Left ventricle myocardium inferior (tissue), 1 donor: ENCODE measurements at regions not wholly inside any gene's neighbourhood (a gene's known extent, or its start where the extent isn't known, plus 50 kb on each side); places are given as distances from the start of the nearest gene placed in this dataset.
"Not testable (repeated sequence)": the region's sequence is repeated elsewhere in the genome, so short reads cannot be mapped to it uniquely, and the experiment has no call there.

Source experiments
- DNase-seq: peaks from one replicate; pipeline ENCODE4 v3.0.0-alpha.2; 2020
- H3K27ac ChIP-seq: fragments of 200-600 bp; replicated peaks from 2 replicates; pipeline ENCODE4 v1.8.0; 2021
- H3K27me3 ChIP-seq: fragments of 200-600 bp; 2 replicates; pipeline ENCODE4 v1.8.0; 2021; ENCODE audit warnings: low read depth
- H3K36me3 ChIP-seq: fragments of 200-600 bp; 2 replicates; pipeline ENCODE4 v1.8.0; 2021
- H3K4me1 ChIP-seq: fragments of 200-600 bp; 2 replicates; pipeline ENCODE4 v1.8.0; 2021
- H3K4me3 ChIP-seq: fragments of 200-600 bp; 2 replicates; pipeline ENCODE4 v1.8.0; 2021; ENCODE audit warnings: mild to moderate bottlenecking, moderate library complexity
- H3K9me3 ChIP-seq: fragments of 200-600 bp; replicated peaks from 2 replicates; pipeline ENCODE4 v1.8.0; 2021
- CTCF ChIP-seq: fragments of 200-600 bp; IDR thresholded peaks from 2 replicates; pipeline ENCODE4 v1.8.0; 2021; ENCODE audit warnings: antibody characterized with exemption, mild to moderate bottlenecking, borderline replicate concordance
- intact Hi-C: fragments of 100-400 bp; cut with micrococcal nuclease; formaldehyde crosslinking; loops from one replicate; pipeline ENCODE4 v1.11.0; 2022
- donor health status: DM: no; HTN: yes; CAD: no; lungs with severe emphysema.

GRCh38 chr6:81894306-81894705 is 141.8 kb upstream of the TENT5A start:
- Histone ChIP-seq H3K4me1 (peaks cover 61% of the 10 kb centered on the region), H3K4me3 (peak overlapping the region; percentile 46), H3K27me3 (no peaks in the 10 kb centered on the region), H3K36me3 (no peaks in the 10 kb centered on the region), H3K27ac (peak overlapping the region; percentile 91), H3K9me3 (no peaks in the 10 kb centered on the region)
- intact Hi-C loops: no loop called here
- no peak for DNase-seq
- no peak for TF ChIP-seq CTCF

GRCh38 chr6:81892891-81893290 is 140.4 kb upstream of the TENT5A start:
- no peak overlapping the region for H3K27ac ChIP-seq
- no peak overlapping the region for H3K4me3 ChIP-seq
- no peaks in the 10 kb centered on the region for H3K36me3 ChIP-seq
- no peaks in the 10 kb centered on the region for H3K9me3 ChIP-seq
- TF ChIP-seq CTCF: no peak
- intact Hi-C loops: no loop called here
- DNase-seq: no peak
- no peaks in the 10 kb centered on the region for H3K27me3 ChIP-seq
- H3K4me1 ChIP-seq: peaks cover 54% of the 10 kb centered on the region

- Histone ChIP-seq H3K4me1 (peaks cover 44% of the 10 kb centered on the region), H3K27ac (no peak overlapping the region), H3K27me3 (no peaks in the 10 kb centered on the region), H3K4me3 (no peak overlapping the region), H3K9me3 (no peaks in the 10 kb centered on the region), H3K36me3 (no peaks in the 10 kb centered on the region)
- intact Hi-C loops: no loop called here
- TF ChIP-seq CTCF: no peak
- no peak for DNase-seq
These were observed 139.4 kb upstream of the TENT5A start for GRCh38 chr6:81891874-81892273.

GRCh38 chr6:81890846-81891245 is 138.4 kb upstream of the TENT5A start:
- Histone ChIP-seq H3K27me3 (no peaks in the 10 kb centered on the region), H3K27ac (no peak overlapping the region), H3K9me3 (no peaks in the 10 kb centered on the region), H3K36me3 (no peaks in the 10 kb centered on the region), H3K4me3 (no peak overlapping the region), H3K4me1 (peaks cover 35% of the 10 kb centered on the region)
- no peak for TF ChIP-seq CTCF
- DNase-seq: no peak
- intact Hi-C loops: no loop called here

GRCh38 chr6:81889377-81890053 is 137.0 kb upstream of the TENT5A start:
- Histone ChIP-seq H3K36me3 (no peaks in the 10 kb centered on the region), H3K4me1 (peaks cover 21% of the 10 kb centered on the region), H3K27me3 (no peaks in the 10 kb centered on the region), H3K27ac (no peak overlapping the region), H3K9me3 (no peaks in the 10 kb centered on the region), H3K4me3 (no peak overlapping the region)
- intact Hi-C loops: no loop called here
- no peak for DNase-seq
- no peak for TF ChIP-seq CTCF

GRCh38 chr6:81886909-81887308 is 134.4 kb upstream of the TENT5A start:
- H3K4me3 ChIP-seq, H3K36me3 ChIP-seq, H3K9me3 ChIP-seq, intact Hi-C loops, DNase-seq, H3K27ac ChIP-seq, H3K27me3 ChIP-seq, H3K4me1 ChIP-seq: not testable (repeated sequence)
